PC-9 (cell line): ENCODE measurements at regions not wholly inside any gene's neighbourhood (a gene's known extent, or its start where the extent isn't known, plus 50 kb on each side); places are given as distances from the start of the nearest gene placed in this dataset.

Experiments
- BruUV-seq: library from RNA; stranded (reverse); fragments of 400-500 nt; replicated peaks from 2 replicates; lab custom pipeline; 2021; lab: Mats Ljungman, UMichigan
- CTCF ChIA-PET: fragments of 300-600 bp; sonication (Branson Sonifier 250); formaldehyde crosslinking; loops from one replicate; lab custom pipeline; 2022; ENCODE audit warnings: antibody characterized with exemption; lab: Charles Lee
- POLR2A ChIA-PET: fragments of 300-600 bp; sonication (Branson Sonifier 250); formaldehyde crosslinking; loops from one replicate; lab custom pipeline; 2022; ENCODE audit warnings: antibody characterized with exemption; ENCODE audit not compliant: unreplicated experiment; lab: Charles Lee
- DNase-seq, 2 experiments: peaks; one replicate each; pipeline versions ENCODE4 v3.0.0 to v3.0.0-alpha.2; 2015 to 2022; ENCODE audit warnings: mixed read lengths in 1 of 2
- H2AFZ ChIP-seq: fragments of 200-600 bp; sonication (generic); 2 replicates; pipeline ENCODE4 v1.8.1; 2017; ENCODE audit warnings: antibody characterized with exemption
- H3F3A ChIP-seq: fragments of 200-600 bp; sonication (generic); 2 replicates; pipeline ENCODE4 v1.8.1; 2017; ENCODE audit warnings: antibody characterized with exemption, mild to moderate bottlenecking, low read depth; ENCODE audit not compliant: insufficient read depth
- H3K27ac ChIP-seq: fragments of 200-600 bp; sonication (generic); 2 replicates; pipeline ENCODE4 v1.6.1; 2016; ENCODE audit warnings: mixed run types
- H3K27me3 ChIP-seq: fragments of 200-600 bp; sonication (generic); 2 replicates; pipeline ENCODE4 v1.6.1; 2016; ENCODE audit warnings: low read depth, mixed run types; ENCODE audit not compliant: insufficient read depth
- H3K36me3 ChIP-seq: fragments of 200-600 bp; sonication (generic); 2 replicates; pipeline ENCODE4 v1.6.1; 2016; ENCODE audit warnings: low read depth, mixed run types
- H3K4me1 ChIP-seq: fragments of 200-600 bp; sonication (generic); replicated peaks from 2 replicates; pipeline ENCODE4 v1.6.1; 2016; ENCODE audit warnings: mixed run types; ENCODE audit not compliant: insufficient read depth
- H3K4me2 ChIP-seq: fragments of 200-600 bp; sonication (generic); 2 replicates; pipeline ENCODE4 v1.6.1; 2017; ENCODE audit warnings: mixed run types
- H3K4me3 ChIP-seq: fragments of 200-600 bp; sonication (generic); 2 replicates; pipeline ENCODE4 v1.6.1; 2016; ENCODE audit warnings: mixed run types
- H3K79me2 ChIP-seq: fragments of 200-600 bp; sonication (generic); 2 replicates; pipeline ENCODE4 v1.6.1; 2017; ENCODE audit warnings: low read depth, mixed run types
- H3K9me2 ChIP-seq: fragments of 200-600 bp; sonication (generic); 2 replicates; pipeline ENCODE4 v1.8.1; 2017; ENCODE audit warnings: mild to moderate bottlenecking; ENCODE audit not compliant: insufficient read depth
- H3K9me3 ChIP-seq: fragments of 200-600 bp; sonication (generic); 2 replicates; pipeline ENCODE4 v1.8.1; 2016; ENCODE audit warnings: low read depth; ENCODE audit not compliant: insufficient read depth
- H4K20me1 ChIP-seq: fragments of 200-600 bp; sonication (generic); 2 replicates; pipeline ENCODE4 v1.8.1; 2017; ENCODE audit not compliant: insufficient read depth
- CTCF ChIP-seq: fragments of 200-600 bp; sonication (generic); conservative IDR thresholded peaks from 2 replicates; pipeline ENCODE4 v1.6.1; 2017; ENCODE audit warnings: mixed run types, antibody characterized with exemption, mild to moderate bottlenecking, moderate library complexity
- EZH2 ChIP-seq: fragments of 200-600 bp; sonication (generic); IDR thresholded peaks from 2 replicates; pipeline ENCODE4 v1.8.0; 2017; ENCODE audit warnings: antibody characterized with exemption, low read depth
- intact Hi-C: fragments of 100-400 bp; cut with micrococcal nuclease; formaldehyde crosslinking; loops from one replicate; pipeline ENCODE4 v1.10.0; 2022; ENCODE audit not compliant: unreplicated experiment

GRCh38 chr5:77845324-77845646 lies 69.1 kb upstream of the TBCA start:
- Histone ChIP-seq H3K4me1 (no peaks in the 10 kb centered on the region), H3K27me3 (no peaks in the 10 kb centered on the region), H3K4me3 (no peak overlapping the region), H3K4me2 (no peak overlapping the region), H3K27ac (no peak overlapping the region), H3K9me2 (no peaks in the 10 kb centered on the region), H2AFZ (no peak overlapping the region), H4K20me1 (no peaks in the 10 kb centered on the region), H3F3A (no peaks in the 10 kb centered on the region), H3K79me2 (no peaks in the 10 kb centered on the region), H3K9me3 (no peaks in the 10 kb centered on the region), H3K36me3 (no peaks in the 10 kb centered on the region)
- no TSS peak for BruUV-seq
- ChIA-PET CTCF (no interaction called here), POLR2A (no interaction called here)
- no peak for DNase-seq
- TF ChIP-seq EZH2 = no peak
- no peak for TF ChIP-seq CTCF
- intact Hi-C loops = no loop called here

- H3K27me3 ChIP-seq = no peaks in the 10 kb centered on the region
- H2AFZ ChIP-seq = no peak overlapping the region
- H3K36me3 ChIP-seq = no peaks in the 10 kb centered on the region
- no peak for TF ChIP-seq EZH2
- TF ChIP-seq CTCF = no peak
- CTCF ChIA-PET = no interaction called here
- no peaks in the 10 kb centered on the region for H3K4me1 ChIP-seq
- no peak overlapping the region for H3K4me2 ChIP-seq
- intact Hi-C loops = no loop called here
- no TSS peak for BruUV-seq
- H3K9me3 ChIP-seq = no peaks in the 10 kb centered on the region
- H3K27ac ChIP-seq = no peak overlapping the region
- H4K20me1 ChIP-seq = no peaks in the 10 kb centered on the region
- no peak overlapping the region for H3K4me3 ChIP-seq
- POLR2A ChIA-PET = no interaction called here
- H3F3A ChIP-seq = no peaks in the 10 kb centered on the region
- no peaks in the 10 kb centered on the region for H3K79me2 ChIP-seq
- no peak for DNase-seq
- no peaks in the 10 kb centered on the region for H3K9me2 ChIP-seq
Measured at GRCh38 chr5:77844623-77845323, 68.6 kb upstream of the TBCA start.

- TF ChIP-seq CTCF = no peak
- TF ChIP-seq EZH2 = no peak
- Histone ChIP-seq H3K4me2 (no peak overlapping the region), H3K4me1 (no peaks in the 10 kb centered on the region), H3K27me3 (no peaks in the 10 kb centered on the region), H3K4me3 (no peak overlapping the region), H3K9me2 (no peaks in the 10 kb centered on the region), H3K36me3 (no peaks in the 10 kb centered on the region), H3K9me3 (no peaks in the 10 kb centered on the region), H2AFZ (no peak overlapping the region), H3K79me2 (no peaks in the 10 kb centered on the region), H3K27ac (no peak overlapping the region), H3F3A (no peaks in the 10 kb centered on the region), H4K20me1 (no peaks in the 10 kb centered on the region)
- intact Hi-C loops = no loop called here
- BruUV-seq = no TSS peak
- no peak for DNase-seq
- CTCF ChIA-PET = no interaction called here
- POLR2A ChIA-PET = no interaction called here
Measured at GRCh38 chr5:77844373-77844622, 68.2 kb upstream of the TBCA start.
